GM12892 (cell line): ENCODE measurements at regions not wholly inside any gene's neighbourhood (a gene's known extent, or its start where the extent isn't known, plus 50 kb on each side); places are given as distances from the start of the nearest gene placed in this dataset.

Experiments used
- POLR2AphosphoS5 ChIP-seq: IDR thresholded peaks from 2 replicates; pipeline ENCODE4 v1.6.1; 2011; ENCODE audit warnings: low read depth, low read length, control low read depth
- TAF1 ChIP-seq: IDR thresholded peaks from 2 replicates; pipeline ENCODE4 v1.6.1; 2011; ENCODE audit warnings: low read depth, mild to moderate bottlenecking, control low read depth, low read length, borderline replicate concordance

- TF ChIP-seq POLR2AphosphoS5 = no peak
- no peak for TF ChIP-seq TAF1
These were observed 255.9 kb downstream of the NFKBIZ start for GRCh38 chr3:102105193-102105592.
